Gastroesophageal sphincter (tissue), 3 donors: ENCODE measurements at regions not wholly inside any gene's neighbourhood (a gene's known extent, or its start where the extent isn't known, plus 50 kb on each side); places are given as distances from the start of the nearest gene placed in this dataset.

Experiments used
- CTCF ChIP-seq, 4 experiments: fragments of 200-600 bp in 2 of 4; fragments of 450-650 bp in 2 of 4; sonication (generic) in 1 of 4; IDR thresholded peaks; one replicate each; pipeline ENCODE4 v1.5.1; 2017 to 2019; ENCODE audit warnings: antibody characterized with exemption in 4 of 4, mild to moderate bottlenecking in 2 of 4, moderate library complexity in 2 of 4
- POLR2AphosphoS5 ChIP-seq: sonication (generic); formaldehyde crosslinking; IDR thresholded peaks from one replicate; pipeline ENCODE4 v1.6.1; 2017; ENCODE audit warnings: antibody characterized with exemption

- no peak for TF ChIP-seq CTCF (IDR thresholded peaks at IDR 0.05)
- TF ChIP-seq POLR2AphosphoS5 = no peak
Observed at GRCh38 chr18:77974329-77974728, 724.7 kb downstream of the GALR1 start.
